NB4 (cell line): ENCODE measurements at regions not wholly inside any gene's neighbourhood (a gene's known extent, or its start where the extent isn't known, plus 50 kb on each side); places are given as distances from the start of the nearest gene placed in this dataset.

Experiments used
- POLR2A ChIP-seq: IDR thresholded peaks from 2 replicates; pipeline ENCODE4 v1.6.1; 2011; ENCODE audit warnings: mild to moderate bottlenecking; ENCODE audit not compliant: insufficient read length; ENCODE audit errors: extremely low read depth
- TF ChIP-seq, protein P1 (sequence below): IDR thresholded peaks from one replicate; pipeline ENCODE4 v1.5.1; 2012; ENCODE audit warnings: low read depth, low read length

DNA sequence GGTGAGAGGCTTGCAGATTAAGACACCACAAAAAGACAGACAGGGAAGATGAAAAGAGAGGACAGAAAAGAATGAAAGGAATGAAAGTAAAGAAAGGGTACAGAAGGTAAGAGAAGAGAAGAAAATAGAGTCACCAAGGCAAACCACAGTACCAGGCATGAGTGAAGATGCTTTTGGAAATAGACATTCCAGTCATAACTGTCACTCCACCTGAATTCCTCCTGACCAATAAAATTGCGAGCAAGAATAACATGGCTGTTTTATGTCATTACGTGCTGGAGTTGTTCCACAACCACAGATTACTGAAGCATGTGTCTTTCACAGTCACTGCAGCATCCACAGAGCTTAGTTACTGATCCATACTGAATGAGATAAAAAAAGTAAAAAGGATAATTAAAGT is 864.9 kb upstream of the SLIT2 start:
- TF ChIP-seq, protein P1, sequence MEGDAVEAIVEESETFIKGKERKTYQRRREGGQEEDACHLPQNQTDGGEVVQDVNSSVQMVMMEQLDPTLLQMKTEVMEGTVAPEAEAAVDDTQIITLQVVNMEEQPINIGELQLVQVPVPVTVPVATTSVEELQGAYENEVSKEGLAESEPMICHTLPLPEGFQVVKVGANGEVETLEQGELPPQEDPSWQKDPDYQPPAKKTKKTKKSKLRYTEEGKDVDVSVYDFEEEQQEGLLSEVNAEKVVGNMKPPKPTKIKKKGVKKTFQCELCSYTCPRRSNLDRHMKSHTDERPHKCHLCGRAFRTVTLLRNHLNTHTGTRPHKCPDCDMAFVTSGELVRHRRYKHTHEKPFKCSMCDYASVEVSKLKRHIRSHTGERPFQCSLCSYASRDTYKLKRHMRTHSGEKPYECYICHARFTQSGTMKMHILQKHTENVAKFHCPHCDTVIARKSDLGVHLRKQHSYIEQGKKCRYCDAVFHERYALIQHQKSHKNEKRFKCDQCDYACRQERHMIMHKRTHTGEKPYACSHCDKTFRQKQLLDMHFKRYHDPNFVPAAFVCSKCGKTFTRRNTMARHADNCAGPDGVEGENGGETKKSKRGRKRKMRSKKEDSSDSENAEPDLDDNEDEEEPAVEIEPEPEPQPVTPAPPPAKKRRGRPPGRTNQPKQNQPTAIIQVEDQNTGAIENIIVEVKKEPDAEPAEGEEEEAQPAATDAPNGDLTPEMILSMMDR = no peak
- no peak for TF ChIP-seq POLR2A
